Uterus (tissue), 3 donors: ENCODE measurements at regions not wholly inside any gene's neighbourhood (a gene's known extent, or its start where the extent isn't known, plus 50 kb on each side); places are given as distances from the start of the nearest gene placed in this dataset.

Experiments
- DNase-seq, 2 donors: peaks; one replicate each; pipeline ENCODE4 v3.0.0-alpha.2; 2019 to 2020
- H3K27ac ChIP-seq, 2 donors: fragments of 200-600 bp; sonication (generic); 1 replicate in 1 of 2; 2 replicates in 1 of 2; pipeline ENCODE4 v1.5.1; 2016 to 2018
- H3K27me3 ChIP-seq, 2 donors: fragments of 200-600 bp; sonication (generic); one replicate each; pipeline ENCODE4 v1.5.1; 2018 to 2019; ENCODE audit warnings: control low read depth in 1 of 2
- H3K36me3 ChIP-seq, 2 donors: fragments of 200-600 bp; sonication (generic); one replicate each; pipeline ENCODE4 v1.5.1; 2019; ENCODE audit warnings: control low read depth in 1 of 2
- H3K4me1 ChIP-seq, 2 donors: fragments of 200-600 bp; sonication (generic); one replicate each; pipeline ENCODE4 v1.5.1; 2018 to 2019; ENCODE audit warnings: control low read depth in 1 of 2
- H3K4me3 ChIP-seq, 2 donors: fragments of 200-600 bp; sonication (generic); 1 replicate in 1 of 2; 2 replicates in 1 of 2; pipeline ENCODE4 v1.5.1; 2018 to 2019; ENCODE audit warnings: mild to moderate bottlenecking in 1 of 2
- H3K9me3 ChIP-seq, 2 donors: fragments of 200-600 bp; sonication (generic); one replicate each; pipeline ENCODE4 v1.5.1; 2019; ENCODE audit warnings: control low read depth in 1 of 2
- CTCF ChIP-seq, 4 experiments: fragments of 200-600 bp in 2 of 4; fragments of 450-650 bp in 2 of 4; sonication (generic) in 2 of 4; IDR thresholded peaks; one replicate each; pipeline ENCODE4 v1.5.1; 2016 to 2019; ENCODE audit warnings: antibody characterized with exemption in 4 of 4, mild to moderate bottlenecking in 2 of 4, moderate library complexity in 1 of 4
- POLR2A ChIP-seq, 2 donors: fragments of 450-650 bp; IDR thresholded peaks; one replicate each; pipeline ENCODE4 v1.6.1; 2016; ENCODE audit warnings: antibody characterized with exemption in 2 of 2, mild to moderate bottlenecking in 1 of 2, moderate library complexity in 1 of 2
- intact Hi-C: fragments of 100-400 bp; cut with DNase I; formaldehyde crosslinking; loops from one replicate; pipeline ENCODE4 v1.15.1; 2023; ENCODE audit warnings: low total_unique reads
- donor health status: DM: yes; HTN: yes; CAD: no.

GRCh38 chr18:50465211-50466153, 90.6 kb downstream of the SKA1 start:
- Histone ChIP-seq H3K4me3 (no peak overlapping the region), H3K4me1 (no peaks in the 10 kb centered on the region), H3K36me3 (no peaks in the 10 kb centered on the region), H3K27me3 (no peaks in the 10 kb centered on the region), H3K9me3 (no peaks in the 10 kb centered on the region), H3K27ac (no peak overlapping the region)
- no peak for DNase-seq
- no peak for TF ChIP-seq POLR2A (IDR thresholded peaks at IDR 0.05)
- no peak for TF ChIP-seq CTCF (IDR thresholded peaks at IDR 0.05)
- intact Hi-C loops, result no loop called here

GRCh38 chr18:50466634-50467033, 91.8 kb downstream of the SKA1 start:
- Histone ChIP-seq H3K4me1 (no peaks in the 10 kb centered on the region), H3K9me3 (no peaks in the 10 kb centered on the region), H3K27me3 (no peaks in the 10 kb centered on the region), H3K4me3 (no peak overlapping the region), H3K36me3 (no peaks in the 10 kb centered on the region), H3K27ac (no peak overlapping the region)
- intact Hi-C loops, result no loop called here
- no peak for DNase-seq
- TF ChIP-seq CTCF (IDR thresholded peaks at IDR 0.05) (no peak), POLR2A (IDR thresholded peaks at IDR 0.05) (no peak)

- Histone ChIP-seq H3K4me1 (no peaks in the 10 kb centered on the region), H3K27ac (no peak overlapping the region), H3K4me3 (no peak overlapping the region), H3K27me3 (no peaks in the 10 kb centered on the region), H3K36me3 (no peaks in the 10 kb centered on the region), H3K9me3 (no peaks in the 10 kb centered on the region)
- TF ChIP-seq CTCF (IDR thresholded peaks at IDR 0.05) (no peak), POLR2A (IDR thresholded peaks at IDR 0.05) (no peak)
- DNase-seq, result no peak
- intact Hi-C loops, result no loop called here
Observed at GRCh38 chr18:50468807-50469206, 91.1 kb upstream of the MAPK4 start.

- H3K27ac ChIP-seq, result no peak overlapping the region
Observed at GRCh38 chr18:50469380-50469781, 90.5 kb upstream of the MAPK4 start.

More at GRCh38 chr18:50469380-50469781, 90.5 kb upstream of the MAPK4 start:
- H3K4me1 ChIP-seq, result no peaks in the 10 kb centered on the region
- intact Hi-C loops, result no loop called here
- H3K9me3 ChIP-seq, result no peaks in the 10 kb centered on the region
- no peak for TF ChIP-seq POLR2A (IDR thresholded peaks at IDR 0.05)
- no peak for TF ChIP-seq CTCF (IDR thresholded peaks at IDR 0.05)
- no peaks in the 10 kb centered on the region for H3K36me3 ChIP-seq
- DNase-seq, result peak in 1 of 2 donors; percentile 23
- no peak overlapping the region for H3K4me3 ChIP-seq
- H3K27me3 ChIP-seq, result no peaks in the 10 kb centered on the region
